ENCODE measurements at regions not wholly inside any gene's neighbourhood (a gene's known extent, or its start where the extent isn't known, plus 50 kb on each side); places are given as distances from the start of the nearest gene placed in this dataset.
"Not testable (repeated sequence)": the region's sequence is repeated elsewhere in the genome, so short reads cannot be mapped to it uniquely, and the experiment has no call there.

DNA sequence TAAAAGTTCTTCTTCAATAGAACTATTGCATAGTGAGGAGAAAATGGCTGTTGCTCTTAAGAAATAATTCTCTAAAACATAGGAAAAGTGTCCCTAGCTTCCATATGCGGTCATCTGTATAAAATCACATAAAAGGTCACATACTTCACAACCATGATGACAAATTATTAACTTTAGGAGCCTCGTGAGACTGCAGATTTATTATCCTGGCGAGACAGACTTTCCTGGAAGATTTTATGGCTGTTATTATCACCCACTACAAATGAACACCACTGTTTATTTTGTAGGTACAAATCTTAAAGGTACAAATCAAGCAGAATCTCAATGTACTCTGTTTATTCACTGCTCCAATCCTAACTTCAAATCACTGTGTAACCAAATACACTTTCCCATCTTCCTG, 55.0 kb upstream of the AGAP4 start:
- POLR2A ChIA-PET; H3K27ac ChIP-seq (ENCODE audit: low read depth, low read length); H3K27me3 ChIP-seq (ENCODE audit: control insufficient read depth, insufficient read depth, low read length); H3K9me3 ChIP-seq (ENCODE audit: control insufficient read depth, insufficient read depth, low read length); DNase-seq (ENCODE audit: low read depth, low spot score); H3K4me3 ChIP-seq (ENCODE audit: low read depth, low read length); CTCF ChIA-PET: not testable (repeated sequence)

DNA sequence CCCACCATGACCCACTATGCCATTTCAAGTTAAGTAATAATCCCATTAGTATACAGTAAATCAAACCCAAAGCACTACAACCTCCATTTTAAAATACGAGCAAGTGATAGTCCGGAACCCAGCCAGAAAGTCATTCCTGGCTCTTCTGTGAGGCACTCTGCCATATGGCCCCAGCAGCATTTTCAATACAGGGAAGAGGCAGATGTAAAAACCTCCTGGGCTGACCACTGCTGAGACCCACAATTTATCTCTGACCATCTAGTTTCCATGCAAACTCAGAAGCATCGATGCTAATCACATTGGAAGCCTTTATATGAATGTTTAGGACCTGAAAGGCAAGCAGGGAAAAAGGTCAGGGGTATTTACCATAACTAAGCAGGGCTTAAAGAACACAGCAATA, 56.3 kb upstream of the AGAP4 start:
- H3K9me3 ChIP-seq (ENCODE audit: control insufficient read depth, insufficient read depth, low read length); H3K4me3 ChIP-seq (ENCODE audit: low read depth, low read length); DNase-seq (ENCODE audit: low read depth, low spot score); H3K27ac ChIP-seq (ENCODE audit: low read depth, low read length); POLR2A ChIA-PET; H3K27me3 ChIP-seq (ENCODE audit: control insufficient read depth, insufficient read depth, low read length); CTCF ChIA-PET: not testable (repeated sequence)

DNA sequence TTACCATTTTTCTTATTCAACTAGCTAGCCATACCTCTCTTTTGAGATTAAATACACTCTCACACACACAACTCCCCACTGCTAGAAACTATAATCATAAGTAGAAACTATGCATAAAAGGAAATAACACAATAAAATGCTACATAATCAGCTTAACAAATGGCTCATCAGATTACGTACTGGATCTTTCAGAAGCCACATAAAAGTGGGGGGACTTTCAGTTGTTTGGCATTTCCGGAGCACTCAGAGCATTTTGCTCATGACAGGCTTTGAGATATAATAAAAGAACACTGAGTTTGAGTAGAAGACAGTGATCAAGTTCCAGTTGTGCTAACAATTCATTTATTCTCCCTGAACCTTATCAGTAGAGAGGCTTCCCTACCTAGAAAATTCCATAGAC, 56.8 kb upstream of the AGAP4 start:
- H3K27me3 ChIP-seq (ENCODE audit: control insufficient read depth, insufficient read depth, low read length); POLR2A ChIA-PET; CTCF ChIA-PET; H3K9me3 ChIP-seq (ENCODE audit: control insufficient read depth, insufficient read depth, low read length); H3K4me3 ChIP-seq (ENCODE audit: low read depth, low read length); DNase-seq (ENCODE audit: low read depth, low spot score); H3K27ac ChIP-seq (ENCODE audit: low read depth, low read length): not testable (repeated sequence)

DNA sequence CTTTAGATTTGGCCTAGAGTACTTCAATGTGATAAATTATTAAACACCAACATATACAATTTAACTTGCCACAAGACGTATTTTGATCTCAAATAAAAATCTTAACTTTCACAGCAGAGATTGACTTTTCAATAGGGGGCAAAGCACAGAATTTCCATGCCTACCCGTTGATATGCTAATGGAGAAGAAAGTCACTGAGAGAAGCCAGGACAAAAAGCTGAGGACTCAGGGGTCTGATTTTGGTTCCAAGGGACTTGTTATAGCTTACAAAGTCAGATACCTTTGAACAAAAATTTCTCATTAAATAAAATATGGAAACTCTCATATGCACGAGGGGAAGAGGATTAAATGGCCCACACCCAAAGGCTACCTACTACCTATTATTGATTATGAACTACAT, 59.1 kb upstream of the TIMM23 start:
- DNase-seq (ENCODE audit: low read depth, low spot score); CTCF ChIA-PET; H3K27me3 ChIP-seq (ENCODE audit: control insufficient read depth, insufficient read depth, low read length); POLR2A ChIA-PET; H3K27ac ChIP-seq (ENCODE audit: low read depth, low read length); H3K4me3 ChIP-seq (ENCODE audit: low read depth, low read length); H3K9me3 ChIP-seq (ENCODE audit: control insufficient read depth, insufficient read depth, low read length): not testable (repeated sequence)

DNA sequence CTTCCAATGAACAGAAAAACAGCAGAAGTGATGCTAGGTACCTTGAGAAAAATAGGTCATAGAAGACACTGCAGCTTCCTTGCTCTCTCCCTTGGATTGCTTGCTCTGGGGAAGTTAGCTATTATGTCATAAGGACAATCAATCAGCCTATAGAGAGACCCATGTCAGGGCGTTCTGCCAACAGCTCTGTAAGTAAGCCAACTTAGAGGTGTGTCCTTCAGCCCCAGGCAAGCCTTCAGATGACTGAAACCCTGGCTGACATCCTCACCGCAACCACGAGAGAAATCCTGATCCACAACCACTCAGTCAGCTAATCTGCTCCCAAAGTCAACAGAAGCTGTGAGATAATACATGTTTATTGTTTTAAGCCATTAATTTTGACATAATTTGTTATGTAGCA, 57.5 kb upstream of the TIMM23 start:
- POLR2A ChIA-PET; DNase-seq (ENCODE audit: low read depth, low spot score); H3K4me3 ChIP-seq (ENCODE audit: low read depth, low read length); CTCF ChIA-PET; H3K27ac ChIP-seq (ENCODE audit: low read depth, low read length); H3K9me3 ChIP-seq (ENCODE audit: control insufficient read depth, insufficient read depth, low read length); H3K27me3 ChIP-seq (ENCODE audit: control insufficient read depth, insufficient read depth, low read length): not testable (repeated sequence)

DNA sequence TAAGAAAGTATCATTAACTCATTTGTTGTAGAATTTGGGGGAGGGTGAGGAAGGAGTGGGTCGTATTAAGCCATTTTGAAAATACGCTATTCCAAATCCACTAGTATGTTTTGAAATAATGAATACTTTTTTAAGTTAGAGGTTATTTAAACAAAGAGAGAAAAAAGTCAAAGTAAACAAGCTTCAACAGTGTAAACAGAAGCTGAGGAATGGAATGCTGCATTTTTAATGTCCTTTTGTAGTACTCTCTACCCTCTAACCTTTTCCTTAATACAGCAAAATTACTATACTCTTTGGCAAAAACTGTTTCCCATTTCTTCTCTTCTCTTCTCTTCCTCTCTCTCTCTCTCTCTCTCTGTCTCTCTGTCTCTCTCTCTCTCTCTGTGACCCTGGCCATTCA, 56.7 kb upstream of the TIMM23 start:
- POLR2A ChIA-PET; DNase-seq (ENCODE audit: low read depth, low spot score); H3K4me3 ChIP-seq (ENCODE audit: low read depth, low read length); H3K27ac ChIP-seq (ENCODE audit: low read depth, low read length); H3K9me3 ChIP-seq (ENCODE audit: control insufficient read depth, insufficient read depth, low read length); CTCF ChIA-PET; H3K27me3 ChIP-seq (ENCODE audit: control insufficient read depth, insufficient read depth, low read length): not testable (repeated sequence)

DNA sequence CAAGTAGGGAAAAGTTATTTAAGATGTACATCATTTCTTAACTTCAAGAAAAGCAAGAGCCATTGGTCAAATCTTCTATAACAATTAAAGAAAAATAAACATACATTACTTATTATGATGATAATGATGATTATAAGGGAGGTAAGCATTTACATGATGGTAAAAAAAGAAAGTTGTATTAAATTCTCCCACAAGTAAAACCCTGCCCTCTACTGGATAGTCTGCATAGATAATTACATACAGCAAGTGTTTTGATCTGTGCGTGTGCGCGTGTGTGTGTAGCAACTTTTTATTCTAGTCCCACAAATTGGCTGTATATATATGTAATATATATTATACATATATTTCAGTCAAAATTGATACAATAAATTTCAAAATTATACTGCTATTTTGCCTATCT, 51.4 kb upstream of the TIMM23 start:
- H3K27me3 ChIP-seq (ENCODE audit: control insufficient read depth, insufficient read depth, low read length); DNase-seq (ENCODE audit: low read depth, low spot score); H3K4me3 ChIP-seq (ENCODE audit: low read depth, low read length); POLR2A ChIA-PET; H3K27ac ChIP-seq (ENCODE audit: low read depth, low read length); H3K9me3 ChIP-seq (ENCODE audit: control insufficient read depth, insufficient read depth, low read length): not testable (repeated sequence)
- CTCF ChIA-PET, result interaction anchor here (0.7 kb wide), 1 partner anchor 670 kb away, joined by 3 read pairs; no protein-coding TSS in a partner anchor
